PFSK-1 (cell line): ENCODE measurements at regions not wholly inside any gene's neighbourhood (a gene's known extent, or its start where the extent isn't known, plus 50 kb on each side); places are given as distances from the start of the nearest gene placed in this dataset.

ENCODE experiments used
- FOXP2 ChIP-seq: optimal IDR thresholded peaks from 2 replicates; pipeline ENCODE3; 2011; ENCODE audit warnings: borderline replicate concordance, control low read depth, inconsistent platforms; ENCODE audit not compliant: insufficient read depth; ENCODE audit errors: extremely low read length, extremely low read depth
- POLR2AphosphoS5 ChIP-seq: IDR thresholded peaks from 2 replicates; pipeline ENCODE4 v1.6.1; 2012; ENCODE audit warnings: low read depth, mild to moderate bottlenecking, control low read depth, low read length, moderate library complexity
- REST ChIP-seq, 2 experiments: IDR thresholded peaks; 2 replicates each; pipeline versions ENCODE4 v1.6.1 to v1.8.0; 2011 to 2012; ENCODE audit warnings: low read depth in 2 of 2, low read length in 2 of 2, control low read depth in 1 of 2, inconsistent platforms in 1 of 2, mild to moderate bottlenecking in 1 of 2, moderate library complexity in 1 of 2; ENCODE audit not compliant: insufficient read depth in 1 of 2
- SIN3A ChIP-seq: IDR thresholded peaks from 2 replicates; pipeline ENCODE4 v1.6.1; 2012; ENCODE audit warnings: mild to moderate bottlenecking, low read length, moderate library complexity, borderline replicate concordance; ENCODE audit not compliant: insufficient read depth
- TAF1 ChIP-seq: IDR thresholded peaks from 2 replicates; pipeline ENCODE4 v1.6.1; 2012; ENCODE audit warnings: low read length, control low read depth, borderline replicate concordance; ENCODE audit not compliant: insufficient read depth

GRCh38 chr7:93720106-93720505 is 145.6 kb upstream of the CALCR start:
- no peak for TF ChIP-seq SIN3A
- TF ChIP-seq FOXP2 = no peak
- TF ChIP-seq REST (IDR thresholded peaks at IDR 0.05; ENCODE audit: insufficient read depth in 1 of 2, low read depth in 2 of 2, low read length in 2 of 2) = no peak
- TF ChIP-seq POLR2AphosphoS5 = no peak

GRCh38 chr7:93719546-93719945 is 145.0 kb upstream of the CALCR start:
- TF ChIP-seq SIN3A (no peak), POLR2AphosphoS5 (no peak), TAF1 (no peak), REST (IDR thresholded peaks at IDR 0.05; ENCODE audit: insufficient read depth in 1 of 2, low read depth in 2 of 2, low read length in 2 of 2) (no peak), FOXP2 (no peak)

- no peak for TF ChIP-seq REST (IDR thresholded peaks at IDR 0.05; ENCODE audit: insufficient read depth in 1 of 2, low read depth in 2 of 2, low read length in 2 of 2)
- TF ChIP-seq SIN3A = no peak
- TF ChIP-seq TAF1 = no peak
- no peak for TF ChIP-seq FOXP2
- TF ChIP-seq POLR2AphosphoS5 = no peak
These were observed 142.8 kb upstream of the CALCR start for GRCh38 chr7:93717217-93717900.

- no peak for TF ChIP-seq TAF1
- TF ChIP-seq REST (IDR thresholded peaks at IDR 0.05; ENCODE audit: insufficient read depth in 1 of 2, low read depth in 2 of 2, low read length in 2 of 2) = no peak
- TF ChIP-seq SIN3A = no peak
- no peak for TF ChIP-seq POLR2AphosphoS5
- no peak for TF ChIP-seq FOXP2
These were observed 140.7 kb upstream of the CALCR start for GRCh38 chr7:93715234-93715633.
